ENCODE measurements at regions not wholly inside any gene's neighbourhood (a gene's known extent, or its start where the extent isn't known, plus 50 kb on each side); places are given as distances from the start of the nearest gene placed in this dataset.
A peak's percentile ranks its signal among the peaks of the same experiment; 100 is the strongest.

GRCh38 chr16:85235991-85236817, 123.9 kb upstream of the CIBAR2 start:
- Histone ChIP-seq H3K9me3 (no peaks in the 10 kb centered on the region), H3K79me2 (ENCODE audit: insufficient read depth) (peaks cover 9% of the 10 kb centered on the region; the same call in 1 of the 2 replicates), H3K9ac (no peak overlapping the region), H2AFZ (ENCODE audit: low read depth) (no peak overlapping the region), H4K20me1 (ENCODE audit: insufficient read depth) (no peaks in the 10 kb centered on the region), H3K4me3 (ENCODE audit: low read depth in 2 of 2, low read length in 1 of 2) (peak overlapping the region in 1 of 2 experiments; percentile 44; a peak in 2 of 4 replicates), H3K4me1 (ENCODE audit: control insufficient read depth in 1 of 2, insufficient read depth in 2 of 2, low read depth in 1 of 2, low read length in 1 of 2) (peaks cover 21 to 36% of the 10 kb centered on the region in 2 experiments; a peak in 3 of 4 replicates), H3K27me3 (ENCODE audit: insufficient read depth) (no peaks in the 10 kb centered on the region), H3K27ac (ENCODE audit: low read depth in 2 of 2, low read length in 1 of 2) (peak overlapping the region in 1 of 2 experiments; percentile 90; a peak in 2 of 4 replicates), H3K36me3 (replicated peaks in 1 of 2; ENCODE audit: control insufficient read depth in 1 of 2, insufficient read depth in 2 of 2, low read length in 1 of 2) (no peaks in the 10 kb centered on the region), H3K4me2 (peak overlapping the region; percentile 90; the same call in 1 of the 2 replicates), H3K9me2 (no peaks in the 10 kb centered on the region), H3F3A (replicated peaks; ENCODE audit: insufficient read depth) (no peaks in the 10 kb centered on the region)
- ChIA-PET POLR2A (interaction anchor here (0.7 to 2.8 kb wide), 7 partner anchors 10 to 63 kb away, joined by 3 to 10 read pairs (median 3); no protein-coding TSS in a partner anchor), CTCF (interaction anchor here (0.9 to 11.7 kb wide), 10 partner anchors 10 to 121 kb away, joined by 3 to 122 read pairs (median 7); no protein-coding TSS in a partner anchor)
- DNase-seq: no peak
- TF ChIP-seq GABPA (IDR thresholded peaks at IDR 0.05; ENCODE audit: low read depth): no peak
- 54% methylated on average over 9 of the region's 20 CpGs for WGBS (ENCODE audit: low lambda C conversion rate)

GRCh38 chr16:85236818-85237150, 124.5 kb upstream of the CIBAR2 start:
- no peaks in the 10 kb centered on the region for H3K9me3 ChIP-seq
- peaks cover 9% of the 10 kb centered on the region; the same call in 1 of the 2 replicates for H3K79me2 ChIP-seq (ENCODE audit: insufficient read depth)
- H3K27ac ChIP-seq (ENCODE audit: low read depth in 2 of 2, low read length in 1 of 2): peak overlapping the region in 1 of 2 experiments; percentile 90; a peak in 2 of 4 replicates
- 73% methylated on average over 5 of the region's 5 CpGs for WGBS (ENCODE audit: low lambda C conversion rate)
- no peak overlapping the region for H3K9ac ChIP-seq
- H3K4me2 ChIP-seq: no peak overlapping the region
- H2AFZ ChIP-seq (ENCODE audit: low read depth): no peak overlapping the region
- no peaks in the 10 kb centered on the region for H3K9me2 ChIP-seq
- H3K4me1 ChIP-seq (ENCODE audit: control insufficient read depth in 1 of 2, insufficient read depth in 2 of 2, low read depth in 1 of 2, low read length in 1 of 2): peaks cover 21 to 37% of the 10 kb centered on the region in 2 experiments; a peak in 3 of 4 replicates
- no peak for DNase-seq
- ChIA-PET CTCF (interaction anchor here (1.2 to 11.7 kb wide), 9 partner anchors 9 to 122 kb away, joined by 3 to 122 read pairs (median 8); no protein-coding TSS in a partner anchor), POLR2A (interaction anchor here (1.1 to 2.8 kb wide), 2 partner anchors 57 to 64 kb away, joined by 3 to 10 read pairs; no protein-coding TSS in a partner anchor)
- no peak overlapping the region for H3K4me3 ChIP-seq (ENCODE audit: low read depth in 2 of 2, low read length in 1 of 2)
- no peak for TF ChIP-seq IRF3 (IDR thresholded peaks at IDR 0.05; ENCODE audit: low read depth, low read length)
- no peak for TF ChIP-seq EP300 (IDR thresholded peaks at IDR 0.05; ENCODE audit: borderline replicate concordance in 1 of 2, low read depth in 1 of 2, low read length in 1 of 2)
- TF ChIP-seq SIN3A (IDR thresholded peaks at IDR 0.05; ENCODE audit: borderline replicate concordance, low read depth, low read length): no peak
- no peak for TF ChIP-seq REST (IDR thresholded peaks at IDR 0.05; ENCODE audit: low read depth, low read length)
- no peak for TF ChIP-seq ZBTB33 (IDR thresholded peaks at IDR 0.05; ENCODE audit: borderline replicate concordance, low read depth)
- no peak for TF ChIP-seq JUND (IDR thresholded peaks at IDR 0.05)
- no peak for TF ChIP-seq NRF1 (IDR thresholded peaks at IDR 0.05; ENCODE audit: low read depth, low read length)
- TF ChIP-seq FOXM1 (IDR thresholded peaks at IDR 0.05; ENCODE audit: low read depth): no peak
- no peak for TF ChIP-seq EZH2phosphoT487 (IDR thresholded peaks at IDR 0.05; ENCODE audit: borderline replicate concordance, low read depth)
- TF ChIP-seq RXRA (IDR thresholded peaks at IDR 0.05; ENCODE audit: borderline replicate concordance, low read depth): no peak
- TF ChIP-seq RAD21 (IDR thresholded peaks at IDR 0.05; ENCODE audit: low read length): no peak
- TF ChIP-seq GATA2 (CRISPR knock-in tag; IDR thresholded peaks at IDR 0.05): no peak
- TF ChIP-seq FOSL2 (IDR thresholded peaks at IDR 0.05; ENCODE audit: borderline replicate concordance, low read depth): no peak
- no peak for TF ChIP-seq TAF1 (IDR thresholded peaks at IDR 0.05; ENCODE audit: borderline replicate concordance, low read depth, low read length)
- TF ChIP-seq CHD2 (IDR thresholded peaks at IDR 0.05; ENCODE audit: low read length, partially characterized antibody): no peak
- no peaks in the 10 kb centered on the region for H4K20me1 ChIP-seq (ENCODE audit: insufficient read depth)
- no peaks in the 10 kb centered on the region for H3F3A ChIP-seq (replicated peaks; ENCODE audit: insufficient read depth)
- H3K27me3 ChIP-seq (ENCODE audit: insufficient read depth): no peaks in the 10 kb centered on the region
- H3K36me3 ChIP-seq (replicated peaks in 1 of 2; ENCODE audit: control insufficient read depth in 1 of 2, insufficient read depth in 2 of 2, low read length in 1 of 2): no peaks in the 10 kb centered on the region
